ENCODE measurements at regions not wholly inside any gene's neighbourhood (a gene's known extent, or its start where the extent isn't known, plus 50 kb on each side); places are given as distances from the start of the nearest gene placed in this dataset.

DNA sequence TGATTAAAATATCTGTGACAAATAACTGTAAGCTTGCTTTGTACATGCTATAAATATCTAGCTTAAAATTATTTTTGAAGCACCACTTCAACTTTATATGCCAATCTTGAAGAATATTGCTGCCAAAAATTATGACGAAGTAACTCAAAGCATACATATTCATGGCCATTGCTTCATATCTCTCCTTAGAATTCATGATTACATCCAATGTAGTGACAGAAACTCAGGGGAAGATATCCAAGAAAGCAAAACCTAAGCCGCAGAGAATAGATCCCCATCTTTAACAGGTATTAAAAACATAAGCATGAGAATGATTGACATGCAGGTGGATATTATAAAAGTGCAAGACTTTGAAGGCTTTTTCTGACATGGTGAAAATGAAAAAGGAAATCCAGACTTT is 100.8 kb upstream of the PLPPR1 start:
- Histone ChIP-seq H3K4me1 (no peaks in the 10 kb centered on the region), H3K9me3 (no peaks in the 10 kb centered on the region)

GRCh38 chr9:100933656-100934055 is 94.9 kb upstream of the PLPPR1 start:
- Histone ChIP-seq H3K4me1 (no peaks in the 10 kb centered on the region), H3K36me3 (no peaks in the 10 kb centered on the region), H3K9me3 (no peaks in the 10 kb centered on the region), H3K4me3 (no peak overlapping the region), H3K27ac (no peak overlapping the region), H3K27me3 (no peaks in the 10 kb centered on the region)
- intact Hi-C loops (cut with DNase I; ENCODE audit: low total_unique reads) = no loop called here
- TF ChIP-seq, protein P1, sequence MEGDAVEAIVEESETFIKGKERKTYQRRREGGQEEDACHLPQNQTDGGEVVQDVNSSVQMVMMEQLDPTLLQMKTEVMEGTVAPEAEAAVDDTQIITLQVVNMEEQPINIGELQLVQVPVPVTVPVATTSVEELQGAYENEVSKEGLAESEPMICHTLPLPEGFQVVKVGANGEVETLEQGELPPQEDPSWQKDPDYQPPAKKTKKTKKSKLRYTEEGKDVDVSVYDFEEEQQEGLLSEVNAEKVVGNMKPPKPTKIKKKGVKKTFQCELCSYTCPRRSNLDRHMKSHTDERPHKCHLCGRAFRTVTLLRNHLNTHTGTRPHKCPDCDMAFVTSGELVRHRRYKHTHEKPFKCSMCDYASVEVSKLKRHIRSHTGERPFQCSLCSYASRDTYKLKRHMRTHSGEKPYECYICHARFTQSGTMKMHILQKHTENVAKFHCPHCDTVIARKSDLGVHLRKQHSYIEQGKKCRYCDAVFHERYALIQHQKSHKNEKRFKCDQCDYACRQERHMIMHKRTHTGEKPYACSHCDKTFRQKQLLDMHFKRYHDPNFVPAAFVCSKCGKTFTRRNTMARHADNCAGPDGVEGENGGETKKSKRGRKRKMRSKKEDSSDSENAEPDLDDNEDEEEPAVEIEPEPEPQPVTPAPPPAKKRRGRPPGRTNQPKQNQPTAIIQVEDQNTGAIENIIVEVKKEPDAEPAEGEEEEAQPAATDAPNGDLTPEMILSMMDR (IDR thresholded peaks at IDR 0.05) = no peak
- TF ChIP-seq POLR2A (IDR thresholded peaks at IDR 0.05) (no peak), POLR2AphosphoS5 (IDR thresholded peaks at IDR 0.05) (no peak)
- DNase-seq (ENCODE audit: low spot score in 2 of 2) = no peak

More for the DNA sequence above, 100.8 kb upstream of the PLPPR1 start:
- H3K27me3 ChIP-seq = no peaks in the 10 kb centered on the region
- no peak for DNase-seq (ENCODE audit: low spot score in 2 of 2)
- H3K4me3 ChIP-seq = no peak overlapping the region
- no peak overlapping the region for H3K27ac ChIP-seq
- H3K36me3 ChIP-seq = no peaks in the 10 kb centered on the region
- TF ChIP-seq POLR2A (IDR thresholded peaks at IDR 0.05) (no peak), POLR2AphosphoS5 (IDR thresholded peaks at IDR 0.05) (no peak)
- TF ChIP-seq, protein P1 (IDR thresholded peaks at IDR 0.05) = no peak
- intact Hi-C loops (cut with DNase I; ENCODE audit: low total_unique reads) = no loop called here

DNA sequence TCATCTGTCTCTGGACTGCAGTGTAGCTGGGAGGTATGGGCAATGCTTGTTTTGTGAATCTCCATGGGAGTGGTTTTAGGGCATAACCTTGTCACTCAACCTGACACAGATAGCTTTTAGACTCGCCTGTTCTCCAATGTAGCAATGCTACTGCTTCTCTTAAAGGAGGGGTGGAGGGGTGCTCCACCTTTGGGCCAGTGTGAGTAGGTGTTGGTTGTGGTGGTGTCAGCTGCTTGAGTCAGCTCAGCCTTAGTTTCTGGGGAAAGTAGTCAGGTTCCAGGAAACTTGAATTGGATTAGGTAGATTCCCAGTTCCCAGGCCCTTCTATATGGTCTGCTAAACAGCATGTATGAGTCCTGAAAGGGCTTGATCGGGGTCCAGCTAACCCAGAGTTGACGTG is 91.1 kb upstream of the PLPPR1 start:
- Histone ChIP-seq H3K9me3 (no peaks in the 10 kb centered on the region), H3K36me3 (no peaks in the 10 kb centered on the region), H3K27me3 (no peaks in the 10 kb centered on the region), H3K4me3 (no peak overlapping the region), H3K27ac (no peak overlapping the region), H3K4me1 (no peaks in the 10 kb centered on the region)
- DNase-seq (ENCODE audit: low spot score in 2 of 2) = no peak
- intact Hi-C loops (cut with DNase I; ENCODE audit: low total_unique reads) = no loop called here
- TF ChIP-seq POLR2AphosphoS5 (IDR thresholded peaks at IDR 0.05) (no peak), POLR2A (IDR thresholded peaks at IDR 0.05) (no peak)
- TF ChIP-seq, protein P1 (IDR thresholded peaks at IDR 0.05) = no peak

GRCh38 chr9:100938507-100938906 is 90.0 kb upstream of the PLPPR1 start:
- no peaks in the 10 kb centered on the region for H3K36me3 ChIP-seq
- TF ChIP-seq POLR2AphosphoS5 (IDR thresholded peaks at IDR 0.05) = no peak
- no peak for TF ChIP-seq POLR2A (IDR thresholded peaks at IDR 0.05)
- TF ChIP-seq, protein P1 (IDR thresholded peaks at IDR 0.05) = no peak
- H3K27me3 ChIP-seq = no peaks in the 10 kb centered on the region
- no peak overlapping the region for H3K27ac ChIP-seq
- no peaks in the 10 kb centered on the region for H3K4me1 ChIP-seq
- no peak overlapping the region for H3K4me3 ChIP-seq
- no peaks in the 10 kb centered on the region for H3K9me3 ChIP-seq
- intact Hi-C loops (cut with DNase I; ENCODE audit: low total_unique reads) = no loop called here
- DNase-seq (ENCODE audit: low spot score in 2 of 2) = no peak

- Histone ChIP-seq H3K4me1 (no peaks in the 10 kb centered on the region), H3K27me3 (no peaks in the 10 kb centered on the region), H3K9me3 (no peaks in the 10 kb centered on the region), H3K36me3 (no peaks in the 10 kb centered on the region), H3K4me3 (no peak overlapping the region), H3K27ac (no peak overlapping the region)
- no peak for DNase-seq (ENCODE audit: low spot score in 2 of 2)
- intact Hi-C loops (cut with DNase I; ENCODE audit: low total_unique reads) = no loop called here
- TF ChIP-seq POLR2AphosphoS5 (IDR thresholded peaks at IDR 0.05) (no peak), POLR2A (IDR thresholded peaks at IDR 0.05) (no peak)
- TF ChIP-seq, protein P1 (IDR thresholded peaks at IDR 0.05) = no peak
These were observed 88.9 kb upstream of the PLPPR1 start for GRCh38 chr9:100939636-100940035.

Measured in breast epithelium (tissue), 4 donors.